HG02610 (cell line): ENCODE measurements at regions not wholly inside any gene's neighbourhood (a gene's known extent, or its start where the extent isn't known, plus 50 kb on each side); places are given as distances from the start of the nearest gene placed in this dataset.
"Not testable (repeated sequence)": the region's sequence is repeated elsewhere in the genome, so short reads cannot be mapped to it uniquely, and the experiment has no call there.

ENCODE experiments used
- ATAC-seq: cut with Tn5 transposase; IDR thresholded peaks from one replicate; pipeline ENCODE4 v1.9.1; 2021; ENCODE audit warnings: mild to moderate bottlenecking, moderate library complexity; ENCODE audit not compliant: unreplicated experiment

DNA sequence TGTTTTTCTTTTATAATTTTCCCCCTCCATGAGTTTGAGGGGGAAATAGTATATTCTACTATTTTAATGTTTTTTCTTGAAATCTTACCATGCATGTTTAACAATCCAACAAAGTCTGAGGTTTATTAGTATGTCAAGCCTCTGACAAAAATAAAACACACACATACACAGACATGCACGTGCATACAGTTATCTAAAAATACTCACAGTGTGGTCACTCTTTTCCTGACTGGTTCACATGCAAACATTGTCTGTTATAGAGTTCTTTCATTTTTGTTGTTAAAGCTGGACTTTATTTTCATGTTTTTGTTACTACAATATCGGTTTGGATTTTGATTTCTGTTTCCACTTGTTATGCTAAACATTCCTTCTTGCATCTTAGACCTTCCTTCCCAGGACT is 236.6 kb downstream of the MFSD1 start:
- no peak for ATAC-seq

DNA sequence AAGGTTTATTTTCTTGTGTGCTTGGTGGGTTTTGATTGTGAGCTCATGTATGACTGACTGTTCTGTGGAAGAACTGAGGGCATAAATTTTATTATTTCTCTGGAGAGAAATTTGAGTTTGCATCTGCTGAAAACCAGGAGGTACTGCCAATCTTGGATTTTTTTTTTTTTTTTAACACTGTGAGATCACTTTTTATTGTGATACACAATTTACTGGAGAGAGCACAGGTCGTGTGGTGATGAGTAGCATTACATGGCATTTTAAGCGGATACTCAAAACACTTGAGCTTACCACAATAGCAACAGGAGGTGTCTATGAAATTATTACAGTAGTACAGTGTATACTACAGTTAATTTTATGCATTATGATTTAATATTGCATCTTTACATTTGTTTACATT is 237.4 kb downstream of the MFSD1 start:
- ATAC-seq = no peak

DNA sequence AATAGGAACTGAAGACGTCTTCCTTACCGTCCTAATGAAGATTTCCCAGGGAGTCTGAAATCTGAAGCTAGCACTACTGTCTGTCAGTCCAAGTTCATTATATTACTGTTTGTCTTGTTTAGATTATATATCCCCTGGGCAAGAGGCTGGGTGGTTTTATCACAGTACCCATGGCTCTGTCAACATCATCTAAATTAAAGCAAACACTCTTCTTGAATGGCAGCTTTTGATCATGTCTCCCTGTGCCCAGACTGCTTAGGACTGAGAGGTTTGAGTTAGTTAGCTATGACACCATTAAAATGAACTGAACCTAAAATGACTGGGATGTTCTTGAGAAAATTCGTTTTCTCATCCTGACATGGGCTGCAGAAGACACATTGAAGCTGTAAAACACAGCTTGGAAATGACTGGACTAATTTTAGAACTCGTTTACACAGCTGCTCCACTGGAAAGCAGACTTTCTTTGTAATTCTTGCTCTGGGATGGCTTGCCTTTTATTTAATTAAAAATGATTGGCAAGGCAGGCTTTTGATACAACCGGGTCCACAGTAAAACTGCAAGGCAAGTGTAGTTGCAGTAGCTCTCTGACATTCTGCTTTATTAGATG is 243.5 kb downstream of the MFSD1 start:
- ATAC-seq = no peak

DNA sequence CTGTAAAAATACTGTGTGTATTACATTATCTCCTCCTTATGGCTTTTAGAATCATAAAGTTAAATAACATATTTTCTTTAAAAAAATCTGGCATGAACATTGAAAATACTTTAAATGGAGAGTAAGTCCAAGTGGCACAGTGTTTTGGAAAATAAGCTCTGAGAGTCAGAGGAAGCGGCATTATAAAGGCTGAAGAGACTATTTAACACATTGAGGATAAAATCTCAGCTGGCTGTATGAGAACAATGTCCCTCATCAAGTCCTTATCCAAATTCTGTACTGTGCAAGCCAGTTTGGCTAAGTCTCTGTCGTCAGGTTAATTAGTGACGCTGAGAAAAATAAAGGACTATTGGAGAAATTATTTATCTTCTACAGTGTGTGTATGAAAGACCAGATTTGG is 245.5 kb downstream of the MFSD1 start:
- no peak for ATAC-seq

DNA sequence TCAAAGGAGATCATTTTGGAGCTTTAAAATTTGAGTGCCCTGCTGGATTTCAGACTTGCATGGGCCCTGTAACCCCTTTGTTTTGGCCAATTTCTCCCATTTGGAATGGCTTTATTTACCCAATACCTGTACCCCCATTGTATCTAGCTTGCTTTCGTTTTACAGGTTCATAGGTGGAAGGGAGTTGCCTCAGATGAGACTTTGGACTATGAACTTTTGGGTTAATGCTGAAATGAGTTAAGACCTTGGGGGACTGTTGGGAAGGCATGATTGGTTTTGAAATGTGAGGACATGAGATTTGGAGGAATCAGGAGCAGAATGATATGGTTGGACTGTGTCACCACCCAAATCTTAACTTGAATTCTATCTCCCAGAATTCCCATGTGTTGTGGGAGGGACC is 250.6 kb downstream of the MFSD1 start:
- not testable (repeated sequence) for ATAC-seq

DNA sequence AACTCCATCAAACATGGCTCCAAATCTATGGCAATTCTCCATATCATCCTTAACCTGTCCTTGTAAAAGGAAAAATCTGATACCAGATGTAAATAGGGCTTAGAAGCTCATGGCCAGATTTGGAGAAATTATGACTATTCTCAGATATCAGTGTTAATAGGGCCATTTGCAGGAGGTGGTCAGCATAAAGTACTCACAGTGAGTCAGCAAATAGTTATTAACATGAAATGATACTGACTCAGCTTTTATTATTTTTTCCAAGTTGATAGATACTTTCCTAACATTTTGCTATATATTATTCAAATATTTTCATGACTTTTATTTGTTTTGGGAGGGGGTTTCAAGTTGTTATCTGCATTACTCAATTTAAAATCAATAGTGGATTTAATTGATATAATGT is 255.8 kb downstream of the MFSD1 start:
- no peak for ATAC-seq

DNA sequence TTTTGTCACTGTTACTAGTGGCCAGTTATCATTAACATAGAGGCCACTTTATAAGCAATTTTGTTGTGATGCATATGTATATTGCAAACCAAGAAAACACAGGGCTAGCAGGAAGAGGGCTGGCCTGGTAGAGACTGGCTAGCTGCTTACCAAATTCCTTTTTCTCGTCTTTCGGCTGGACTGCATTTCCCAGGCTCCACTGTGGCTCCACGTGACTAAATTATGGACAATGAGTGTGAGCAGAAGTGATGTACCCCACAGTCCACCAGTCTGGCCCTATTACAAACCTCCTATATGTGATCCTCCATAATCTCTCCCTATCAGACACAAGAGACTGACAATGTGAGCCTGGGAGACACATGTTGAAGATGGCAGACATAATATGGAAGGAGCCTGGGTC is 257.0 kb downstream of the MFSD1 start:
- ATAC-seq = no peak

DNA sequence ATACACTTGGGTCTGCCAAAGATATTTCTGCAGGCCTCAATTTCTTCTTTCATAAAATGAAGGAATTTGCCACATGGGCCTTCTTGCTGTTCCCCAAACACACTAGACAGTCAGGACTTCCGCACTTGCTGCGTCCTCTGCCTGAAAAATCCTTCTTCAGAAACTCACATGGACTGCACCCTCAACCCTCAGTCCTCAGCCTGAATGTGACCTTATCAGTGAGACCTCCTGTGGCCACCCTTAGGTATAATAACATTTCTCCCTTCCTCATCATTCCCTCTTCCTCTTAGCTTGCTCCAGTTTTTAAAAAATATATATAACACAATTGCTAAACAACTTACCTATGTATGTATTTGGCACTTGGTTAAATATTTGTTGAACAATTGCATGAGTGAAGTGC is 257.5 kb downstream of the MFSD1 start:
- no peak for ATAC-seq

DNA sequence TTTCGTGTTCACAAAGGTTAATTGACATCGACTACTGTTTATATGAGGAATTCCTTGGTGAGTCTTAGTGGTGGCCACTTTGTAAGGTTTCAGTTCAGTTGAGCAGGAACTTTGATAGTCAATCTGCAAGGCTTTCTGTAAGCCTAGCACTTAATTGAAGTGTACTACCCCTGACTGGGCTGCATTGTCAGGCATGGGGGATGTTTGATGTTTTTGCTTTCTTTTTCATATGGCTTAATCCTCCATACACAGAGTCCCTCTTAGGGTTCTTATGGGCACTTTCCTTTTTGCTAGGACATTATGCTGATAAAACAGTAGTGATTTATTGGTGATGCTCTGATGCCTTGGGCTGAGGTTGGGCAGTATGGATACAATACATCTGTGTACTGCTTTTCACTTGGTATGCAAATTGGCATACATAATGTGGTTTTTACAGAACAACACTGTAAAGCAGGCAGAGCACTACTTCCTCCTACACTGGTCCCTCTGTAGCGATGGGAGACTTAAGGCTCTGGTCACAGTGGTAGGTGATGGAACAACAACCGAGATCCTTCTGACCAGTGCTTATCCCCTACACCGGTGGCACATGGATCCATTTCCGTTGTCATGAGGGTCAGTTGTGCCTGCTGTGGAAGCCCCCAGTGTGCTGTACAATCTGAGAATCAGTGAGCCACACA is 261.0 kb downstream of the MFSD1 start:
- ATAC-seq = peak; percentile 42

DNA sequence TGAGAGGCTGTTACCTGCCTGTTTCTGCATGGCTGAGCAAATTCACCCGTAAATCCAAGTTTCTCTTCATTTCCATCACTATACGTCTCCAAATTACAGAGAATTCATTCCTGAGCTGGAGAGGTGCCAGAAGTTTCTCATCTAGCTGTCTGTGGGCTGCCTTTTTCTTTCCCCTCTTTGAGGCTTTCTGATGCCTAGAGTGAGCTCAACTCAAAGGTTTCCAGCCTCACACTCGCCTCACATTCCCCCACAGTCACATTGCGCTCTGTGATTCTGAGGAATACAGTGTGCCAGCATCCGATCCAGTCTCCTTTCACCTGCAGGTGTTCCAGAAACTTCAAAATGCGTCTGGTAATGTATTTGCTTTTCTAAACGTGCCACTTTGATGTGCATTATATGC is 267.2 kb downstream of the MFSD1 start, which contains the start of gene IQCJ:
Gene IQCJ, plus strand, starts transcription at position 229 of the 400 bp plus-strand sequence.
- no peak for ATAC-seq

DNA sequence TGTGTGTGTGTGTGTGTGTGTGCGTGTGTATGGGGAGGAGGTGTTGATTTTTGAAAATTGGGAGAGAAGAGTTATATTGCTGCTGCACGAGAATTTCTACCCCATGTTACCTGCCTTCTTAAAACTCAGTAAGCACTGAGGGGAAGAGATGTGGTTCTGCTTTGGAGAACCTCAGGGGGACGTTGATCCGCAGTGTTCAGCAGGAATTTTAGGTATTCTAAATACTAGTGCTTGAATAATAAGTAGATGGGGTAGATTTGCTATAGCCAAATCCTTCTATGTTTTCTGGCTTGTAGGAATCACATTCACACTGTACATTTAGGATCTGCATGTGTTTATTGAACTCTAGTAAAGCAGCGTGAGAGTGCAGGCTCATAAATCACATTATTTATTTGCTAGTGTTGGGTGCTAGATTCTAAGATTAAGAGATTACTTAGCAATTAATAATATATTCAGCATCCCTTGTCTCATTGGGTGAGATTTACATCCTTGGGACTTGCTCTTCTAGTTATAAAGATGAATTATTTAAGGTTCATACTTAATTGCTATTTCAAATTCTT is 268.1 kb downstream of the MFSD1 start:
- no peak for ATAC-seq

DNA sequence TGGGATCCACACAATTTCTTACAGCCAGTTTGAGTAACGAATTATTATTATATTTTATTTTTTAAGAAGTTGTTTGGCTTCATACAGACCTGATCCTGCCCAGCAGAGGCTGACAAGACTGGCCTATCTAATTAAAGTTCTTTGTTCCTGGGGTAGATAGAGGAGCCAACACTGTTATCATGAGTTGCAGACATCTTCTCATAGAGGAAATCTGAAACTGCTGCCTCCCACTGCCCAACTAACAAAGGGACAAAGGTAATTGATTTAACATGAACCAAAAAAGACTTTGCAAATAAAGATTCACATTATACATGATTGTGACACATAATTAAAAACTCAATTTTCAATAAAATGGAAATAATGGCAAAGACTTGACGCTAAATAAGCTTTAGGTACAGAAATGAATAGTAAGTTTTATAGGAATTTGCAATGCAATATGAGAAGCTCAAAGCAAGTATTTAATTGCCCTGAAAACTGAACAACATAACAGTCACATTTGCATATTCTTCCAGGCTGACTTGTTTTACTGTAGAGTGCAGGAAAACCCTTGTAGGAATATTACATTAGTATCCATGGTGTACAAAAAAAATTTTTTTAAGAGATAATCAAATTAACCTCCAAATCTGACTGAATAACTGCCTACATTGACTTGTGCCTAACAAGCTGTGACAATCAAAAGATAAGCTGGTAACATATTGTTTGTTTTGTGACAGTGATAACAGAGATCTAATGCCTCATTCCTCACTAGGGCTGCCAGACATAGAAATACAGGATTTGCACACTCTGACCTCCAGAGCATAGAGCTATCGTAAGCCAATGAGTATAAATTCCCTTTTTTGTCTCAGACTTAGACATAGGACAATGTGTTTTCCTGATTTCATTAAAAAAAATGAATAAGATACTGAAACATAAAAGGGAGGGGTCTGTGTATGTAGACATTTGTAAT is 273.2 kb downstream of the MFSD1 start:
- no peak for ATAC-seq

DNA sequence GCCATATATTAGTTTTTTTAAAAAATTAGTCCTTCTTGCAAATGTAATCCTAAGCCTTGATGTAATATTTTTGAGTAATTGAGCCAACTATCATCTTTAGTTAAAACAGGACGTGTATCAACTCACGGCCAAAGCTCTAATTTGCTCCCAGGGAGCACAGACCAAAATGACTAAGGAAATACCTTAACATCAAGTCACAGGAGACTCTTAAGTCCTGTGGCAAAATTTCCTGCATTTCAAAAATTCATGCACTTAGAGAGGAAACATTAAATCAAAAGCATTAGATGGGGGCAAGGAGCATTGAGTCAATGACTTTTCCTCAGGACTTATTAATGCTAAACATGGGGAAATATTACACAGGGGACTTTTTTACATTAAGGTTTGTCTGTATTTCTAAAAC is 276.0 kb downstream of the MFSD1 start:
- no peak for ATAC-seq

DNA sequence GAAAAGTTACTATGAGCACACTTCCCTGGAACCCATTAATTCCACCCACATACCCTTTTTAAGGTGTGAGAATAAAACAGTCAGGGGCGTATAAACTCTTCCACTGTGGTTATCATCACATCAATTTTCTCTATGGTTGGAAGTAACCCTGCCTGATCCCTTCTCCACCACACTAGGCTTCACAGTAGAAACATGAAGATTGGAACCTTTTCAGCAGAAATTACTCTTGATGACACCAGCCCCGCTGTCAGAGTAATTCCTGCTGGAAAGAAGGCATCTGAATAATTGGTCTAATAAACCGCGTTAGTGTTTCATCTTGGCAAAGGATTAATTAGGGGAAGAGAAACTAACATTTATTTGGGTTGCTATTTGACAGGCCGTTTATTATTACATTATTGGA is 278.4 kb downstream of the MFSD1 start:
- no peak for ATAC-seq

DNA sequence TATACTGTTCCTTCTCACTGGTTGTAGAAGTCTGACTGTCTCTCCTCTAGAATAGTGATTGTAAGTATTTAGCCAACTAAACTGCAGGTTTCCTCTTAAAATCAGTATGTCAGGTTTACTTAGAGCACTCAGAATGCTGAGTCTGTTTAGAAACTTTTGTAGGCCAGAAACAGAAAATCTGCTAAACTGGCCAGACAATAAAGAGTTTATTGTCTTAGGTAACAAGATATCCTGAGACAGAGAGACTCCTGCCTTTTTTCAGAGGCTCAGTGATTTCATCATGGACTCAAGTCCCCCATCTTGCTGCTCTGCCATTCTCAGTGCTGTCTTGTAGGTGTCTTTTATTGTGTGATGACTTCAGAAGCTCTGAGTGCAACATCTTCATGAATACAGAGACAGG is 279.0 kb downstream of the MFSD1 start:
- no peak for ATAC-seq

DNA sequence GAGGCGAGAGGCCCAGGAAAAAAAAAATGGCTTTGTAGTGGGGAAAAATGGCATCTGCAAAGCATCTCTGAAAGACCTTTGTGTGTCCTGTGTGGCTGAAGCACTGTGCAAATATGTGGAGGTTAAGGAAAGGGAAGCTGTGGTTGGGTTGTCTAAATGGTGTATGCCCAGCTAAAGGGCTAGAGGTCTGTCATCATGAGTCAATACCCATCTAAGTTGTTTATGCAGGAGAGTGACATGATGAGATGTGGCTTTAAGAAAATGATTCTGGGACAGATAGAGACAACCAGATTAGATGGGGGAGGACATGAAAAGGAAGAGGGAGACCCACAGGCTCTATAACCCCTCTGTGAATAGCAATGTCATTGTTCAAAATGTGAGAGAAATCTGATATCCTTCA is 280.7 kb downstream of the MFSD1 start:
- no peak for ATAC-seq

DNA sequence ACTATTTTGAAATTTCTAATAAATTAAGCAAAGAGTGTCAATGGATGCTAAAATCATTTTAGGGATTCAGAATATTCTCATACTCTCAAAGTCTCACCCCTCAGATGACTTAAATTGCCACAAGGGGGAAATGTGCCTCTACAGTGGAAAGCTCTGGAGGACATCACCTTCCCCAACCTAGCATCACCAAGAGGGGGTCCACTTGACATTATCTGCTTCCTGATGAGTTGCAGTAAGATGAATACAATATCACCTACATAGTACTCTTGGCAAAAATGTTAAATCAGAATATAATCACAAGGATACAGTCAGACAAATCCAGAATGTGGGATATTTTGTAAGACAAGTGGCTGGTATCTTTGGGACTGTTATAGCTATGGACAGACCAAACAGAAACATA is 290.1 kb downstream of the MFSD1 start:
- ATAC-seq = no peak

DNA sequence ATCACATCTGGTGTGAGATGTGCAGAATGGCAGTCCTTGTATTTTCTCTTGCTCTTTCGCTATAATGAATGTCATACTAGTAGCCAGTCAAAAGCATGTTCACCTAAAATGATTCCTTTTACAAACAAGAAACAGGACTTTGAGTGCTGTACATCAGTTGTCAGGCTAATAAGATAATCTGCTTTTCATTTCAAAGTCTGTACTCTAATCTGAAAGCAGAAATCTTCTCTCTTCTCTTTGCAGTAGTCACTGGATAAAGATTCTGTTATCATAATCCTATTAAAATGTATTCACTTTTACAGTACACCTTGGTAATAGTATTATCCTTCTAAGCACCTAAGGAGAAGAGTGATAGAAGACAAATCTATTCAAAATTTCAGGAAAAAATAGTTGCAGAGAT is 300.1 kb downstream of the MFSD1 start:
- no peak for ATAC-seq

DNA sequence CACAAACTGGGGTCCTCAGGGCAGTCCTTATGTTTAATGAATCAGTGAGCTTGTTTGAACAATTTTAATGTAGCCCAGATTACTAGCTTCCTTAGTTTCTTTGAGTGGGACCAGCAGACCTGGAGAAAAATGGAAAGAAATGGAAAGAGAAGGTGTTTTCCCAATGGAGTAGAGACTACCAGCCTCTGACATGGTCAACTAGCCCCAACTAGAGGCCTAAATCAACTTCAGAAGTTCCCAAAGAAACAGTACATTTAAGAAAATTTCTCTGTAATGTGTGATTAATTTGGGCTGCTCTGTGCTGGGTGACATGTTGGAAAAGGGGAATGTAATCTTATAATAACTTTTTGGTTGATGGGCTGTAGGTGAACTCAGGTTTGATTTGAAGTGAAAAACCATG is 310.9 kb downstream of the MFSD1 start:
- ATAC-seq = no peak

DNA sequence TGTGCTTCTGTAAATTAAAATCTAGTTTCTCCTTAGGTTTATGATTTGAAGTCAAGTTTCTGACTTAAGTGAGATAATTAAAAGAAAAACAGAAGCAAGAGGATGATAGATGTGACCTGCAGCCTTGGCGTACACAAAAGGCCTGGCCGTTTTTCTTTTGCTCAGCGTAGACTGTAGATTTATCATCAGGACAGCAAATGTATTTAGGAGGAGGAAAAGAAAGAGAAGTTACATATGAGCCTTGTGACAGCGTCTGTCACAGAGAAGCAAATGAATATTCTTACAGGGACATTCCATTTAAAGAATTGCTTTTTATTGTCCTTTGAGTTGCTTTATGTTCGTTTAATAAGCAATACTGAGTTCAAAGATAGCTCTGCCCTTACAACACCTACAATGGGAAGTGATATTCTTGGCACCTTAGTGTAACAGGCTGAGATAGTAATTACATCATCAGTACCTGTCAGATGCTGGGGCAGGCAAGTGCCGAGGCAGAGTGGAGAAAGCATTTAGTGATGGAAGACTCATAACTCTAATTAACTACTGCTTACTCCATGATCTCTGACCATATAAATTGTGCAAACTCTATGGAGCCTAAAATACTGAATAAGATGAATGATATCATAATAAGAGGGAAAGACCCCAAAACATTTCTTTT is 311.5 kb downstream of the MFSD1 start:
- ATAC-seq = no peak

DNA sequence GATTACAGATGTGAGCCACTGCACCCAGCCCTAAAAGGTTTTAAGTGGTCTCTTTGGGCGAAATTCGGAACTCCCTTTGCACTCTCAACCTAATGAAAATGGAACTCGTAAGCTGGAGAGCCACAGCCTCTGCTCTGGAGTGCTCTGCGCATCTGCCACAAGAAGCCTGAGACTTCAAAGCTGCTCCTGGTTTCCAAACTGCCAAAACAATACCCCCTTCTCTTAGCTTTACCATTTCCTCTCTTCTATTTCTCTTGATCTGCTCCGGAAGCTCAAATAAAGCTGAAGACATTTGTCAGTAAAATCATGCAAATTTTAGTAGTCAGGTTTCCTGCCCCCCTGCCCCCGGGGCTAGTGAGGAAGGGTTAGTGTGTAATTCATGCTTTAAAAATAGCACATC is 312.7 kb downstream of the MFSD1 start:
- ATAC-seq = no peak
